Suprapubic skin (tissue), 4 donors: ENCODE measurements at regions not wholly inside any gene's neighbourhood (a gene's known extent, or its start where the extent isn't known, plus 50 kb on each side); places are given as distances from the start of the nearest gene placed in this dataset.

ENCODE experiments used
- CTCF ChIP-seq, 2 donors: fragments of 200-600 bp in 1 of 2; fragments of 450-650 bp in 1 of 2; sonication (generic) in 1 of 2; IDR thresholded peaks; one replicate each; pipeline ENCODE4 v1.5.1; 2016 to 2019; ENCODE audit warnings: antibody characterized with exemption in 2 of 2, mild to moderate bottlenecking in 1 of 2, moderate library complexity in 1 of 2
- EP300 ChIP-seq: sonication (generic); formaldehyde crosslinking; IDR thresholded peaks from one replicate; pipeline ENCODE4 v1.6.1; 2017; ENCODE audit warnings: antibody characterized with exemption
- POLR2AphosphoS5 ChIP-seq, 3 donors: sonication (generic); formaldehyde crosslinking; IDR thresholded peaks; one replicate each; pipeline ENCODE4 v1.6.1; 2017; ENCODE audit warnings: antibody characterized with exemption in 3 of 3

GRCh38 chr19:20279516-20279915, 112.5 kb downstream of the ZNF486 start:
- TF ChIP-seq EP300 (no peak), CTCF (IDR thresholded peaks at IDR 0.05) (no peak), POLR2AphosphoS5 (IDR thresholded peaks at IDR 0.05) (no peak)
